ENCODE measurements at regions not wholly inside any gene's neighbourhood (a gene's known extent, or its start where the extent isn't known, plus 50 kb on each side); places are given as distances from the start of the nearest gene placed in this dataset.

DNA sequence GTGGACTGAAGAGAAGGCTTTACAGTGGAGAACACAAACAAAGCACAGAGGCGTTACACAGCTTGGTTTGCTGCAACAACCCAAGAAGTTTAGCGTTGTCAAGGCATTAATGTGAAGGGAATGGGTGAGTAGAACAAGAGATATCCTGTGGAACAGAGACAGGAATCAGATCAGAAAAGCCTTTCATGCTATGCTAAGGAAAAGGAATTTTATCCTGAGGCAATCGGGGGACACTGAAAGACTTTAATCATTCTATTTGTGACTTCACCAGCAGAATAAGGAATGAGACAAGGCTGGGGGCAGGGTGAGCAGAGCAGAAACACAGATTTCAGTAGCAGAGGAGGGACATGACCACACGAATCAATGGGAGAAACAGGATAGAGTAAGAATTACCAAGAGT lies 600.7 kb downstream of the IRS1 start:
- H3K4me1 ChIP-seq: no peaks in the 10 kb centered on the region
- H3K27me3 ChIP-seq: no peaks in the 10 kb centered on the region
- WGBS: 80% methylated on average over 4 of the region's 4 CpGs
- DNase-seq (ENCODE audit: low spot score in 2 of 2): no peak
- no peaks in the 10 kb centered on the region for H3K36me3 ChIP-seq
- no peak overlapping the region for H3K4me3 ChIP-seq
- no peaks in the 10 kb centered on the region for H3K9me3 ChIP-seq
- no peak overlapping the region for H3K27ac ChIP-seq
- TF ChIP-seq POLR2A (IDR thresholded peaks at IDR 0.05) (no peak), EP300 (IDR thresholded peaks at IDR 0.05) (no peak), CTCF (IDR thresholded peaks at IDR 0.05) (no peak), POLR2AphosphoS5 (IDR thresholded peaks at IDR 0.05) (no peak)

DNA sequence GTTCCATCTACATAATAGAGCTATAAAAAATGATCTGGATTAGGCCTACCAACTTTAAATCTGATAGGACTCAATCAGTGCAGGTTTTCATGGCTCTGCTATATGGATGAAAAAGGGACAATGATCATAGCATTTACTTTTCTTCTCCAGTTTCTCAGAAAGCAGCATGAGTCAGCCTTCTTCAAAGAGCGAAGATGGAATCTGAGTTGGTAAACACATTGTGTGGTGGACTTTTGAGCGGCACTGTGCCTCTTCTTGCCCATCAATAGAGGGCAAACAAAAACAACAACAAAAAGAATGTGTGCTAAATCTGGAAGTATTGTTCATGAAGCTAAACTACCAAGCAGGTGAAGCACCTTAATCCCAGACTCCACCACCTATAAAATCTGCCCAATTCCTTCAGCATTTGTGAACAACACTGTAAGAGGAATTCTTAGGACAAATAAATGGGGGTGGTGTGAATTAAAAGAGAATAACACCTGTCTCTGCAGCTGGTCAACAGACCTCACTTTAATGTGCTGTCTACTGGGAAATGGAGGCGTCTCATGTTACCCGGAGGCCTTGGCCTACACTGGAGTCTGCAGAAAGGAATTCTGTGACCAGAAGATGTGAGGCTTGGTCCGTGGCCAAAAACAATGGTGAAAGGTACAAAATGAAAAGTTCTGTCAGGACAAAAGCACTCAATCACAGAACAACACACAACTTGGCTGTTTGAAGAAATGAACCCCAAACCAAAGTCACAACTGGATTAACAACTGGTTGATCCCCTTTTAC lies 609.0 kb downstream of the IRS1 start:
- H3K36me3 ChIP-seq: no peaks in the 10 kb centered on the region
- WGBS: 75% methylated on average over 5 of the region's 5 CpGs
- no peaks in the 10 kb centered on the region for H3K27me3 ChIP-seq
- peaks cover 6% of the 10 kb centered on the region for H3K4me1 ChIP-seq
- no peak for TF ChIP-seq POLR2A (IDR thresholded peaks at IDR 0.05)
- TF ChIP-seq POLR2AphosphoS5 (IDR thresholded peaks at IDR 0.05): no peak
- TF ChIP-seq EP300 (IDR thresholded peaks at IDR 0.05): no peak
- TF ChIP-seq CTCF (IDR thresholded peaks at IDR 0.05): no peak
- no peak overlapping the region for H3K27ac ChIP-seq
- H3K4me3 ChIP-seq: no peak overlapping the region
- no peak for DNase-seq (ENCODE audit: low spot score in 2 of 2)
- no peaks in the 10 kb centered on the region for H3K9me3 ChIP-seq

GRCh38 chr2:226189061-226189460 lies 610.6 kb downstream of the IRS1 start:
- WGBS: 59% methylated on average over 5 of the region's 5 CpGs
- no peaks in the 10 kb centered on the region for H3K36me3 ChIP-seq
- H3K4me1 ChIP-seq: peaks cover 16% of the 10 kb centered on the region
- no peaks in the 10 kb centered on the region for H3K27me3 ChIP-seq
- H3K27ac ChIP-seq: no peak overlapping the region
- TF ChIP-seq POLR2A (IDR thresholded peaks at IDR 0.05) (no peak), CTCF (IDR thresholded peaks at IDR 0.05) (no peak), EP300 (IDR thresholded peaks at IDR 0.05) (no peak), POLR2AphosphoS5 (IDR thresholded peaks at IDR 0.05) (no peak)
- H3K9me3 ChIP-seq: no peaks in the 10 kb centered on the region
- DNase-seq (ENCODE audit: low spot score in 2 of 2): no peak
- H3K4me3 ChIP-seq: no peak overlapping the region

GRCh38 chr2:226187616-226188015 lies 612.0 kb downstream of the IRS1 start:
- no peaks in the 10 kb centered on the region for H3K9me3 ChIP-seq
- no peak for DNase-seq (ENCODE audit: low spot score in 2 of 2)
- H3K4me3 ChIP-seq: no peak overlapping the region
- no peaks in the 10 kb centered on the region for H3K27me3 ChIP-seq
- peaks cover 16% of the 10 kb centered on the region for H3K4me1 ChIP-seq
- no peak overlapping the region for H3K27ac ChIP-seq
- peak in 1 of 2 donors; percentile 1 for TF ChIP-seq CTCF (IDR thresholded peaks at IDR 0.05)
- no peak for TF ChIP-seq POLR2A (IDR thresholded peaks at IDR 0.05)
- WGBS: 54% methylated on average over 2 of the region's 2 CpGs
- H3K36me3 ChIP-seq: no peaks in the 10 kb centered on the region

GRCh38 chr2:226187156-226187555 lies 612.5 kb downstream of the IRS1 start:
- TF ChIP-seq CTCF (IDR thresholded peaks at IDR 0.05) (no peak), POLR2AphosphoS5 (IDR thresholded peaks at IDR 0.05) (no peak), POLR2A (IDR thresholded peaks at IDR 0.05) (no peak), EP300 (IDR thresholded peaks at IDR 0.05) (no peak)
- DNase-seq (ENCODE audit: low spot score in 2 of 2): no peak
- H3K27ac ChIP-seq: no peak overlapping the region
- no peaks in the 10 kb centered on the region for H3K9me3 ChIP-seq
- H3K4me1 ChIP-seq: peaks cover 16% of the 10 kb centered on the region
- WGBS: 71% methylated on average over 2 of the region's 2 CpGs
- H3K27me3 ChIP-seq: no peaks in the 10 kb centered on the region
- no peak overlapping the region for H3K4me3 ChIP-seq
- H3K36me3 ChIP-seq: no peaks in the 10 kb centered on the region
